Dermis blood vessel endothelial cell (primary cell): ENCODE measurements at regions not wholly inside any gene's neighbourhood (a gene's known extent, or its start where the extent isn't known, plus 50 kb on each side); places are given as distances from the start of the nearest gene placed in this dataset.

Experiments used
- DNase-seq: peaks from one replicate; pipeline ENCODE4 v3.0.0; 2010

GRCh38 chr5:23579566-23579965 is 72.2 kb downstream of the PRDM9 start:
- no peak for DNase-seq

- no peak for DNase-seq
Measured at GRCh38 chr5:23583081-23583480, 75.7 kb downstream of the PRDM9 start.

- no peak for DNase-seq
Measured at GRCh38 chr5:23588841-23589326, 81.5 kb downstream of the PRDM9 start.

GRCh38 chr5:23591250-23591649 is 83.8 kb downstream of the PRDM9 start:
- DNase-seq, result no peak

GRCh38 chr5:23606927-23607326 is 99.5 kb downstream of the PRDM9 start:
- DNase-seq, result no peak

- DNase-seq, result no peak
Measured at GRCh38 chr5:23612701-23613100, 105.3 kb downstream of the PRDM9 start.

GRCh38 chr5:23613566-23613965 is 106.2 kb downstream of the PRDM9 start:
- DNase-seq, result no peak

- DNase-seq, result no peak
Measured at GRCh38 chr5:23614422-23614821, 107.0 kb downstream of the PRDM9 start.

GRCh38 chr5:23626961-23627360 is 119.6 kb downstream of the PRDM9 start:
- DNase-seq, result no peak

- DNase-seq, result no peak
Measured at GRCh38 chr5:23627976-23628375, 120.6 kb downstream of the PRDM9 start.

- DNase-seq, result no peak
Measured at GRCh38 chr5:23629396-23629795, 122.0 kb downstream of the PRDM9 start.

- no peak for DNase-seq
Measured at GRCh38 chr5:23631302-23632045, 124.1 kb downstream of the PRDM9 start.

- no peak for DNase-seq
Measured at GRCh38 chr5:23635938-23636337, 128.5 kb downstream of the PRDM9 start.

- no peak for DNase-seq
Measured at GRCh38 chr5:23639326-23639725, 131.9 kb downstream of the PRDM9 start.

GRCh38 chr5:23648656-23649055 is 141.2 kb downstream of the PRDM9 start:
- DNase-seq, result no peak

- DNase-seq, result no peak
Measured at GRCh38 chr5:23649594-23649993, 142.2 kb downstream of the PRDM9 start.

- no peak for DNase-seq
Measured at GRCh38 chr5:23655674-23656073, 148.3 kb downstream of the PRDM9 start.

- DNase-seq, result no peak
Measured at GRCh38 chr5:23675456-23675855, 168.0 kb downstream of the PRDM9 start.

GRCh38 chr5:23677996-23678395 is 170.6 kb downstream of the PRDM9 start:
- DNase-seq, result no peak

- no peak for DNase-seq
Measured at GRCh38 chr5:23684103-23684502, 176.7 kb downstream of the PRDM9 start.

- no peak for DNase-seq
Measured at GRCh38 chr5:23703940-23704855, 196.8 kb downstream of the PRDM9 start.

- no peak for DNase-seq
Measured at GRCh38 chr5:23717486-23717885, 210.1 kb downstream of the PRDM9 start.

- DNase-seq, result no peak
Measured at GRCh38 chr5:23718564-23718963, 211.2 kb downstream of the PRDM9 start.

- no peak for DNase-seq
Measured at GRCh38 chr5:23721336-23721735, 213.9 kb downstream of the PRDM9 start.
